H1 (cell line): ENCODE measurements at regions not wholly inside any gene's neighbourhood (a gene's known extent, or its start where the extent isn't known, plus 50 kb on each side); places are given as distances from the start of the nearest gene placed in this dataset.

Experiments
- CEBPB ChIP-seq: IDR thresholded peaks from 2 replicates; pipeline ENCODE4 v1.6.1; 2012; ENCODE audit warnings: low read depth, low read length
- CREB1 ChIP-seq: IDR thresholded peaks from 2 replicates; pipeline ENCODE4 v1.6.1; 2012; ENCODE audit warnings: inconsistent platforms
- CTBP2 ChIP-seq: IDR thresholded peaks from 2 replicates; pipeline ENCODE4 v1.7.0; 2011; ENCODE audit warnings: borderline replicate concordance, mild to moderate bottlenecking, moderate library complexity, mixed read lengths, low read length; ENCODE audit not compliant: insufficient read depth, insufficient read length
- EZH2 ChIP-seq: fragments of 200-600 bp; sonication (generic); IDR thresholded peaks from 2 replicates; pipeline ENCODE4 v1.7.1; 2012; ENCODE audit warnings: low read depth, mild to moderate bottlenecking, moderate library complexity, low read length, inconsistent platforms; ENCODE audit not compliant: severe bottlenecking
- MAFK ChIP-seq: IDR thresholded peaks from 2 replicates; pipeline ENCODE4 v1.6.1; 2012; ENCODE audit warnings: low read depth, mild to moderate bottlenecking, improper control_type of control experiment, low read length
- POLR2A ChIP-seq, 2 experiments: IDR thresholded peaks; 1 replicate in 1 of 2; 2 replicates in 1 of 2; pipeline ENCODE4 v1.6.1; 2011; ENCODE audit warnings: low read depth in 2 of 2, low read length in 2 of 2, mild to moderate bottlenecking in 2 of 2; ENCODE audit errors: control extremely low read depth in 1 of 2
- SP2 ChIP-seq: IDR thresholded peaks from 2 replicates; pipeline ENCODE4 v1.6.1; 2012; ENCODE audit warnings: mild to moderate bottlenecking, low read length, inconsistent platforms
- TCF12 ChIP-seq: IDR thresholded peaks from 2 replicates; pipeline ENCODE4 v1.6.1; 2011; ENCODE audit warnings: low read depth, mild to moderate bottlenecking, low read length
- TF ChIP-seq, protein P1 (sequence below), 3 experiments: IDR thresholded peaks; 1 replicate in 2 of 3; 2 replicates in 1 of 3; pipeline versions ENCODE4 v1.5.1 to v1.6.1; 2011; ENCODE audit warnings: low read length in 3 of 3, mild to moderate bottlenecking in 3 of 3, inconsistent platforms in 2 of 3, low read depth in 1 of 3, moderate library complexity in 1 of 3; ENCODE audit not compliant: insufficient read depth in 1 of 3; ENCODE audit errors: control extremely low read depth in 1 of 3
- TF ChIP-seq, protein P2 (sequence below): IDR thresholded peaks from 2 replicates; pipeline ENCODE4 v1.6.1; 2012; ENCODE audit warnings: low read length, inconsistent platforms
- TF ChIP-seq, protein P3 (sequence below): IDR thresholded peaks from 2 replicates; pipeline ENCODE4 v1.6.1; 2011; ENCODE audit warnings: low read length, improper control_type of control experiment

DNA sequence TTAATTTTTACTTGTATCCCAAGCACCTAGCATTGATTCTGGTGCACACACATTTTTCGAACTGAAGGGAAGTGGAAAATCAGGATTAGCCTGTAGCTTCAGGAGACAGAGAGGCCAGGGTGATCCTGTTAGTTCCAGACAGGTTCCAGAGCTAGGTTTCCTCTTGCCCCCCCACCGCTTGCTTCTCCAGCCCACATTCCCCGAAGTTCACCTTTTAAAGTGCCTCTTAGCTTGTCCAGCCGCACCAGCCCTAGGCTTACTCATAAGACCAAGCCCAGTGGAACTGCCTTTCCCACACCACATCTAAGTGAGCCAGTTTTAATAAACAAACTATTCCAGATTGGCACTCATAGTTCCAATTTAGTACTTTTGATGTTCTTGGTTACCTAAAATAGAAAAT, 898.6 kb upstream of the KLHL29 start:
- TF ChIP-seq, protein P1, sequence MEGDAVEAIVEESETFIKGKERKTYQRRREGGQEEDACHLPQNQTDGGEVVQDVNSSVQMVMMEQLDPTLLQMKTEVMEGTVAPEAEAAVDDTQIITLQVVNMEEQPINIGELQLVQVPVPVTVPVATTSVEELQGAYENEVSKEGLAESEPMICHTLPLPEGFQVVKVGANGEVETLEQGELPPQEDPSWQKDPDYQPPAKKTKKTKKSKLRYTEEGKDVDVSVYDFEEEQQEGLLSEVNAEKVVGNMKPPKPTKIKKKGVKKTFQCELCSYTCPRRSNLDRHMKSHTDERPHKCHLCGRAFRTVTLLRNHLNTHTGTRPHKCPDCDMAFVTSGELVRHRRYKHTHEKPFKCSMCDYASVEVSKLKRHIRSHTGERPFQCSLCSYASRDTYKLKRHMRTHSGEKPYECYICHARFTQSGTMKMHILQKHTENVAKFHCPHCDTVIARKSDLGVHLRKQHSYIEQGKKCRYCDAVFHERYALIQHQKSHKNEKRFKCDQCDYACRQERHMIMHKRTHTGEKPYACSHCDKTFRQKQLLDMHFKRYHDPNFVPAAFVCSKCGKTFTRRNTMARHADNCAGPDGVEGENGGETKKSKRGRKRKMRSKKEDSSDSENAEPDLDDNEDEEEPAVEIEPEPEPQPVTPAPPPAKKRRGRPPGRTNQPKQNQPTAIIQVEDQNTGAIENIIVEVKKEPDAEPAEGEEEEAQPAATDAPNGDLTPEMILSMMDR (IDR thresholded peaks at IDR 0.05; ENCODE audit: control extremely low read depth in 1 of 3, insufficient read depth in 1 of 3, low read depth in 1 of 3, low read length in 3 of 3): no peak
- TF ChIP-seq CREB1: no peak
- TF ChIP-seq TCF12: no peak
- TF ChIP-seq MAFK: no peak
- TF ChIP-seq EZH2: no peak
- TF ChIP-seq, protein P2, sequence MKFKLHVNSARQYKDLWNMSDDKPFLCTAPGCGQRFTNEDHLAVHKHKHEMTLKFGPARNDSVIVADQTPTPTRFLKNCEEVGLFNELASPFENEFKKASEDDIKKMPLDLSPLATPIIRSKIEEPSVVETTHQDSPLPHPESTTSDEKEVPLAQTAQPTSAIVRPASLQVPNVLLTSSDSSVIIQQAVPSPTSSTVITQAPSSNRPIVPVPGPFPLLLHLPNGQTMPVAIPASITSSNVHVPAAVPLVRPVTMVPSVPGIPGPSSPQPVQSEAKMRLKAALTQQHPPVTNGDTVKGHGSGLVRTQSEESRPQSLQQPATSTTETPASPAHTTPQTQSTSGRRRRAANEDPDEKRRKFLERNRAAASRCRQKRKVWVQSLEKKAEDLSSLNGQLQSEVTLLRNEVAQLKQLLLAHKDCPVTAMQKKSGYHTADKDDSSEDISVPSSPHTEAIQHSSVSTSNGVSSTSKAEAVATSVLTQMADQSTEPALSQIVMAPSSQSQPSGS: no peak
- TF ChIP-seq, protein P3, sequence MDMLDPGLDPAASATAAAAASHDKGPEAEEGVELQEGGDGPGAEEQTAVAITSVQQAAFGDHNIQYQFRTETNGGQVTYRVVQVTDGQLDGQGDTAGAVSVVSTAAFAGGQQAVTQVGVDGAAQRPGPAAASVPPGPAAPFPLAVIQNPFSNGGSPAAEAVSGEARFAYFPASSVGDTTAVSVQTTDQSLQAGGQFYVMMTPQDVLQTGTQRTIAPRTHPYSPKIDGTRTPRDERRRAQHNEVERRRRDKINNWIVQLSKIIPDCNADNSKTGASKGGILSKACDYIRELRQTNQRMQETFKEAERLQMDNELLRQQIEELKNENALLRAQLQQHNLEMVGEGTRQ: no peak
- no peak for TF ChIP-seq POLR2A (IDR thresholded peaks at IDR 0.05; ENCODE audit: control extremely low read depth in 1 of 2, low read depth in 2 of 2, low read length in 2 of 2)
- no peak for TF ChIP-seq SP2
- no peak for TF ChIP-seq CTBP2
- no peak for TF ChIP-seq CEBPB
